ENCODE measurements at regions not wholly inside any gene's neighbourhood (a gene's known extent, or its start where the extent isn't known, plus 50 kb on each side); places are given as distances from the start of the nearest gene placed in this dataset.
"Not testable (repeated sequence)": the region's sequence is repeated elsewhere in the genome, so short reads cannot be mapped to it uniquely, and the experiment has no call there.

GRCh38 chr2:242009846-242010245 is 140.3 kb downstream of the RTP5 start:
- not testable (repeated sequence) for DNase-seq

- not testable (repeated sequence) for DNase-seq
These were observed 141.0 kb downstream of the RTP5 start for GRCh38 chr2:242010252-242011166.

GRCh38 chr2:242011167-242011513 is 141.6 kb downstream of the RTP5 start:
- no peak for DNase-seq

GRCh38 chr2:242011516-242011915 is 142.0 kb downstream of the RTP5 start:
- no peak for DNase-seq

GRCh38 chr2:242011991-242012764 is 142.6 kb downstream of the RTP5 start:
- DNase-seq = no peak

GRCh38 chr2:242012956-242013764 is 143.6 kb downstream of the RTP5 start:
- DNase-seq = no peak

- no peak for DNase-seq
These were observed 144.2 kb downstream of the RTP5 start for GRCh38 chr2:242013771-242014170.

GRCh38 chr2:242015108-242016065 is 145.9 kb downstream of the RTP5 start:
- DNase-seq = no peak

GRCh38 chr2:242017086-242017485 is 147.6 kb downstream of the RTP5 start:
- DNase-seq = no peak

GRCh38 chr2:242018416-242018815 is 148.9 kb downstream of the RTP5 start:
- not testable (repeated sequence) for DNase-seq

GRCh38 chr2:242019344-242019743 is 149.8 kb downstream of the RTP5 start:
- DNase-seq = no peak

- DNase-seq = no peak
These were observed 150.9 kb downstream of the RTP5 start for GRCh38 chr2:242020196-242021004.

GRCh38 chr2:242022550-242023290 is 153.2 kb downstream of the RTP5 start:
- no peak for DNase-seq

GRCh38 chr2:242024751-242025355 is 155.3 kb downstream of the RTP5 start:
- no peak for DNase-seq

- no peak for DNase-seq
These were observed 158.3 kb downstream of the RTP5 start for GRCh38 chr2:242027676-242028450.

- no peak for DNase-seq
These were observed 160.1 kb downstream of the RTP5 start for GRCh38 chr2:242029422-242030225.

GRCh38 chr2:242030226-242030575 is 160.7 kb downstream of the RTP5 start:
- DNase-seq = no peak

- DNase-seq = no peak
These were observed 161.3 kb downstream of the RTP5 start for GRCh38 chr2:242030858-242031257.
